ENCODE measurements at regions not wholly inside any gene's neighbourhood (a gene's known extent, or its start where the extent isn't known, plus 50 kb on each side); places are given as distances from the start of the nearest gene placed in this dataset.

DNA sequence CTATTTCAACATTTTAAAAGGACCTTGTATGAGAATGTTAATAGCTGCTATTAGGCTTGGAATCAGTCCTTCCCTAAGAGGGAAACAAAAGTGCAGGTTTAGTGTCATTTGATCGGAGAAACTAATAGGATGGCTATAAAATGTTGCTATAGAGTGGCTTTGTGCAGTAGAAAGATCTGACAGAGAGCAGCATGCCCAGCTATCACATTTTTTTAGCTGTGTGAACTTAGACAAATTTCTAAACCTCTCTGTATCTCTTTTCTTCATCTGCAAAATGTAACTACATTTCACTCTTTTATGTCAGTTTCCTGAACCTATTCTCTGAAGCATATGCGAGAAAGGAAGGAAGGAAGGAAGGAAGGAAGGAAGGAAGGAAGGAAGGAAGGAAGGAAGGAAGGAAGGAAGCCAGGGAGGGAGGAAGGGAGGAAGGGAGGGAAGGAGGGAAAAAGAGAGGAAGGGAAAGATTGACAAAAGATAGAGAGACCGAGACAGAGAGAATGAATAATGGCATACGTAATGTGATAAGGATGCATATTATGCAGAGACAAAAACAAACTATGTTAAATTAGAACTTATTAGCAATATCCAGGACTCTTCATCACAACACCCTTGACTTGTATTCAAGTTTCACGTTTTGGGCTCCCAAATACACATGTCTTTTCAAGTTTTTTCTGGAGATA lies 52.6 kb upstream of the CDH8 start:
- TF ChIP-seq CTCF (optimal IDR thresholded peaks at IDR 0.05 in 1 of 3, IDR thresholded peaks at IDR 0.05 in 1 of 3, conservative IDR thresholded peaks at IDR 0.05 in 1 of 3; ENCODE audit: extremely low read depth in 1 of 3, insufficient read depth in 2 of 3, low read length in 3 of 3): no peak
- TF ChIP-seq EZH2 (IDR thresholded peaks at IDR 0.05; ENCODE audit: low read length): no peak

Measured in keratinocyte (primary cell).